ENCODE measurements at regions not wholly inside any gene's neighbourhood (a gene's known extent, or its start where the extent isn't known, plus 50 kb on each side); places are given as distances from the start of the nearest gene placed in this dataset.

GRCh38 chr1:168438626-168439025 is 105.2 kb downstream of the XCL2 start:
- H3K27ac ChIP-seq, result no peak overlapping the region
- TF ChIP-seq CTCF (IDR thresholded peaks at IDR 0.05) (no peak), POLR2A (IDR thresholded peaks at IDR 0.05) (no peak)
- H3K4me3 ChIP-seq, result no peak overlapping the region
- H3K4me1 ChIP-seq, result peaks cover 5% of the 10 kb centered on the region
- H3K9me3 ChIP-seq, result no peaks in the 10 kb centered on the region
- intact Hi-C loops (cut with DNase I; ENCODE audit: low total_unique reads), result no loop called here
- 65 to 79% methylated on average over 3 of the region's 3 CpGs for WGBS, 2 donors
- no peaks in the 10 kb centered on the region for H3K27me3 ChIP-seq
- no peaks in the 10 kb centered on the region for H3K36me3 ChIP-seq (ENCODE audit: low read depth, missing control alignments)
- DNase-seq, result no peak

DNA sequence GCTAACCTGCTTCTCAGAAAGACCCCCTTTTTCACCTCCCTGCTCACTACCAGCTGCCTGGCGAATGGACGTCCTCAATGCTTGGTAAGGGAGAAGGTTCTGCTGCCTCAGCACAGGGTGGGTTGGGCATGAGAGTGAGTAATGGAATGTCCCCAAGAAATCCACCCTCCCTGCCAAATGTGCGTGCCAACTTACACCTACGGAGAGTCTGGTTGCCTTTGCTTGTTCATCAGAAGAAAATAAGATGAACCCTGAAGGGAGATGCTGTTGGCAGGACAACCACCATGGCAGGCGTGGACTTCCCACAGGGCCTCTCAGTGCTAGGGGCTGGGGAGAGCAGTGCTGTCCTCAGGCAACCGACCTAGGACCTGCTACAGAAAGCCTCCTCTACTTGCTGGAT is 106.0 kb downstream of the XCL2 start:
- H3K9me3 ChIP-seq, result no peaks in the 10 kb centered on the region
- no peak overlapping the region for H3K27ac ChIP-seq
- H3K4me1 ChIP-seq, result peaks cover 5% of the 10 kb centered on the region
- intact Hi-C loops (cut with DNase I; ENCODE audit: low total_unique reads), result no loop called here
- no peak for TF ChIP-seq POLR2A (IDR thresholded peaks at IDR 0.05)
- no peak for TF ChIP-seq CTCF (IDR thresholded peaks at IDR 0.05)
- no peaks in the 10 kb centered on the region for H3K36me3 ChIP-seq (ENCODE audit: low read depth, missing control alignments)
- no peaks in the 10 kb centered on the region for H3K27me3 ChIP-seq
- 95 to 100% methylated on average over 4 to 6 of the region's 6 CpGs for WGBS, 2 donors
- no peak overlapping the region for H3K4me3 ChIP-seq
- no peak for DNase-seq

DNA sequence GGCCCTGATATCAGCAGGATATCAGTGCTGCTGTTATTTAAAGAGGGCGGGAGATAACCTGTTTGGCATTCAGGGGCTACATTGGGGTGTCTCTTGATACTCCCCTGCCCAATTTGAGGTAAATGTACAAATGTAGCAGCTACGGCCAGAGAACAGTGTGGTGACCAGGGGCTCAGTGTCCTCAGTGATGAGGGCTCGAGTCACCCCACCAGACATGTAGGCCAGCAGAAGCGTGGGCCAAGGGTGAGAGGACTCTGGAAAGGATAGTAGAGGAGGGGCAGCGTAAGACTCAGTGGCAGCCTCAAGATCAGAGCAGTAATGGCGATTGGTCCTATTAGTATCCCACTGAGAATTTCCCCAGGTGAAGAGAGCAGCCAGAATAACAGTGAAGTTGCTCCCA is 108.4 kb downstream of the XCL2 start:
- intact Hi-C loops (cut with DNase I; ENCODE audit: low total_unique reads), result no loop called here

GRCh38 chr1:168433238-168433637 is 110.6 kb downstream of the XCL2 start:
- WGBS, 2 donors, result 88% methylated on average over 2 of the region's 2 CpGs
- intact Hi-C loops (cut with DNase I; ENCODE audit: low total_unique reads), result no loop called here
- Histone ChIP-seq H3K36me3 (ENCODE audit: low read depth, missing control alignments) (no peaks in the 10 kb centered on the region), H3K9me3 (no peaks in the 10 kb centered on the region), H3K4me1 (peaks cover 23% of the 10 kb centered on the region), H3K27me3 (no peaks in the 10 kb centered on the region), H3K27ac (no peak overlapping the region), H3K4me3 (no peak overlapping the region)
- TF ChIP-seq POLR2A (IDR thresholded peaks at IDR 0.05) (no peak), CTCF (IDR thresholded peaks at IDR 0.05) (no peak)
- DNase-seq, result no peak

More for the DNA sequence above, 108.4 kb downstream of the XCL2 start:
- no peaks in the 10 kb centered on the region for H3K9me3 ChIP-seq
- H3K27ac ChIP-seq, result no peak overlapping the region
- 97 to 100% methylated on average over 4 to 6 of the region's 6 CpGs for WGBS, 2 donors
- no peaks in the 10 kb centered on the region for H3K36me3 ChIP-seq (ENCODE audit: low read depth, missing control alignments)
- H3K4me1 ChIP-seq, result peaks cover 10% of the 10 kb centered on the region
- H3K27me3 ChIP-seq, result no peaks in the 10 kb centered on the region
- no peak overlapping the region for H3K4me3 ChIP-seq
- DNase-seq, result no peak
- no peak for TF ChIP-seq CTCF (IDR thresholded peaks at IDR 0.05)
- TF ChIP-seq POLR2A (IDR thresholded peaks at IDR 0.05), result no peak

DNA sequence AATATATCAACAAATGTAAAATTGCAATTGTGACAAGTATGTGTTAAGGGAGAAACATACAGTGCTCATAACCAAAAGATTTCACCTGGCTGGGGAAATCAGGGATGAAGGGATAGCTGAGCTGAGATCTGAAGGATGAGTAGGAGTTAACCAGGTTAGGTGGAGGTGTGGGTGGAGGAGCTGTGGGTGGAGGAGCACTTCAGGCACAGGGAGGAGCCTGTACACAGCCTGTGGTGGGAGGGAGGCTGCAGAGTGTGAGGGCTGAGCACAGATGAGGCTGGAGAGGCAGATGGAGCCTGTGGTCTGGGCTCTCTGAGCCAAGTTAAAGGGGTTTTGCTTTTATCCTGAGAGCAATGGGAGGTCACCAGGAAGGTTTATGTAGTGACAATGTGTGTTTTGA is 111.9 kb downstream of the XCL2 start:
- intact Hi-C loops (cut with DNase I; ENCODE audit: low total_unique reads), result no loop called here
- no peak overlapping the region for H3K27ac ChIP-seq
- H3K4me1 ChIP-seq, result peaks cover 30% of the 10 kb centered on the region
- H3K9me3 ChIP-seq, result no peaks in the 10 kb centered on the region
- no peak for DNase-seq
- H3K4me3 ChIP-seq, result no peak overlapping the region
- H3K27me3 ChIP-seq, result no peaks in the 10 kb centered on the region
- H3K36me3 ChIP-seq (ENCODE audit: low read depth, missing control alignments), result no peaks in the 10 kb centered on the region
- TF ChIP-seq POLR2A (IDR thresholded peaks at IDR 0.05) (no peak), CTCF (IDR thresholded peaks at IDR 0.05) (no peak)

All from testis (tissue), 2 donors.